ENCODE measurements at regions not wholly inside any gene's neighbourhood (a gene's known extent, or its start where the extent isn't known, plus 50 kb on each side); places are given as distances from the start of the nearest gene placed in this dataset.

DNA sequence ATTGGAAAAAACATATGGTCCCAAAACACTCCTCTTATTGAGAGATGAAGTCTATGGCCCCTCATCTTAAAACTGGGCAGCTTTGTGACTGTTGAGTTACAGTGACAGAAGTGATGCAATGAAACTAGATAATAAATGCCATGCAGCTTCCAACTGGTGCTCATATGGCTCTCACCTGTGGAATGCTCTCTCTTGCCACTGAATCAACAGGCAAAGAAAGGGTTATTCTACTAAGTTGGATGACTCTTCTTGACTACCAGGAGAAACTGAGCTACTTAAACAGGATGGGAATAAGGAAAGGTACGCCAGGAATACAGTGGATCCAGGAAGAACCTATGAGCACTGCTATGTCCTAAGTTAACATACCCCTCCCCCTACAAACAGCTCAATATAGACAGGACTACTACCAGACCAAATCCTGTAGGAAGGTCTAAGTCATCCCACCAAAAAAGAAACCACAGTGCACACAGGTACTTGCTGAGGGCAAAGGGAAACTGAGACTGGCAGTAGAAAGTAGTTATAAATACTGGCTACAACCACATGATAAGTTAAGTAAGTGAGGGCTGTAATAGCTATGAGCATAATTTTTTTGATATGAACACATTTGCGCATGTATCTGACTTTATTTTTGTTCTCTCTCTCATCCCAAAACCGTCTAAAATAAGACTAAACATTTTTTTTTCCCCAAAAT is 398.5 kb downstream of the ZFHX3 start:
- H3K27ac ChIP-seq = no peak overlapping the region
- H3K9me3 ChIP-seq = no peaks in the 10 kb centered on the region
- H3K4me1 ChIP-seq = no peaks in the 10 kb centered on the region
- intact Hi-C loops (cut with DNase I; ENCODE audit: low total_unique reads) = no loop called here
- H3K36me3 ChIP-seq = no peaks in the 10 kb centered on the region
- no peak for DNase-seq
- no peaks in the 10 kb centered on the region for H3K27me3 ChIP-seq (replicated peaks in 1 of 7)
- no peak overlapping the region for H3K4me3 ChIP-seq
- 81 to 91% (median 86%) methylated on average over 3 of the region's 3 CpGs for WGBS, 5 donors
- TF ChIP-seq CTCF (IDR thresholded peaks at IDR 0.05 in 8 of 11, conservative IDR thresholded peaks at IDR 0.05 in 3 of 11) = no peak
- TF ChIP-seq POLR2A (IDR thresholded peaks at IDR 0.05) = no peak
- no peak for TF ChIP-seq POLR2AphosphoS5 (IDR thresholded peaks at IDR 0.05)

- H3K9me3 ChIP-seq = peaks cover 0 to 16% (median 9%) of the 10 kb centered on the region in 8 donors
- no peak for DNase-seq
- H3K27ac ChIP-seq = no peak overlapping the region
- H3K4me1 ChIP-seq = no peaks in the 10 kb centered on the region
- TF ChIP-seq POLR2AphosphoS5 (IDR thresholded peaks at IDR 0.05) (no peak), POLR2A (IDR thresholded peaks at IDR 0.05) (no peak), CTCF (IDR thresholded peaks at IDR 0.05 in 8 of 11, conservative IDR thresholded peaks at IDR 0.05 in 3 of 11) (no peak)
- H3K27me3 ChIP-seq (replicated peaks in 1 of 7) = no peaks in the 10 kb centered on the region
- 62 to 78% (median 74%) methylated on average over 3 of the region's 3 CpGs for WGBS, 5 donors
- intact Hi-C loops (cut with DNase I; ENCODE audit: low total_unique reads) = no loop called here
- H3K36me3 ChIP-seq = no peaks in the 10 kb centered on the region
- H3K4me3 ChIP-seq = no peak overlapping the region
Measured at GRCh38 chr16:72646615-72647014, 401.3 kb downstream of the ZFHX3 start.

GRCh38 chr16:72645538-72645937 is 402.4 kb downstream of the ZFHX3 start:
- intact Hi-C loops (cut with DNase I; ENCODE audit: low total_unique reads) = no loop called here
- Histone ChIP-seq H3K4me1 (no peaks in the 10 kb centered on the region), H3K27ac (no peak overlapping the region), H3K4me3 (no peak overlapping the region), H3K9me3 (peaks cover 0 to 26% (median 19%) of the 10 kb centered on the region in 8 donors), H3K27me3 (replicated peaks in 1 of 7) (no peaks in the 10 kb centered on the region), H3K36me3 (no peaks in the 10 kb centered on the region)
- no peak for DNase-seq
- WGBS, 5 donors = 79 to 92% (median 85%) methylated on average over 3 of the region's 3 CpGs
- TF ChIP-seq CTCF (IDR thresholded peaks at IDR 0.05 in 8 of 11, conservative IDR thresholded peaks at IDR 0.05 in 3 of 11) (no peak), POLR2AphosphoS5 (IDR thresholded peaks at IDR 0.05) (no peak), POLR2A (IDR thresholded peaks at IDR 0.05) (no peak)

DNA sequence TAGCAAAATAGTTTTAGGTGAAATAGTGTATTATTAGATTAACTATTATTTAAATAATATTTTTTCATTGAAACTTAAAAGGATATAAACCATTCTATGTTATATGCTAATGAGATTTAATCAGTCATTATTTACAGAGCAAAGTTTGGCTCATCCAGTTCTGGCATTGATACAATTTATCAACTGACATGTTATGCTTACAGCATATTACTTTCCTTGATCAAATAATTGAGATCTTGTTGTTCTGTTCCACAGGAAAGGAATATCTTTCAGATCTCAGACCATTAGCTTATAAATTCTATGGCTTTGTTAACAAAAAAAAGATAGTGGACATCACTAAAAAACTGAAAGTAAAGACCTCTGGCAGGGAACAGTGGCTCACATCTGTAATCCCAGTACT is 403.0 kb downstream of the ZFHX3 start:
- TF ChIP-seq CTCF (IDR thresholded peaks at IDR 0.05 in 8 of 11, conservative IDR thresholded peaks at IDR 0.05 in 3 of 11) (no peak), POLR2AphosphoS5 (IDR thresholded peaks at IDR 0.05) (no peak), POLR2A (IDR thresholded peaks at IDR 0.05) (no peak)
- peaks cover 0 to 32% (median 26%) of the 10 kb centered on the region in 8 donors for H3K9me3 ChIP-seq
- no peak for DNase-seq
- intact Hi-C loops (cut with DNase I; ENCODE audit: low total_unique reads) = no loop called here
- no peak overlapping the region for H3K27ac ChIP-seq
- no peaks in the 10 kb centered on the region for H3K27me3 ChIP-seq (replicated peaks in 1 of 7)
- no peaks in the 10 kb centered on the region for H3K4me1 ChIP-seq
- no peaks in the 10 kb centered on the region for H3K36me3 ChIP-seq
- H3K4me3 ChIP-seq = no peak overlapping the region
